ENCODE measurements at regions not wholly inside any gene's neighbourhood (a gene's known extent, or its start where the extent isn't known, plus 50 kb on each side); places are given as distances from the start of the nearest gene placed in this dataset.

- Histone ChIP-seq H3K4ac (ENCODE audit: low read depth, low read length) (no peak overlapping the region), H4K20me1 (ENCODE audit: control insufficient read depth, insufficient read depth, insufficient read length) (no peaks in the 10 kb centered on the region), H4K8ac (replicated peaks; ENCODE audit: insufficient read length, low read depth, low read length) (no peak overlapping the region), H3K14ac (ENCODE audit: insufficient read depth, low read length) (no peak overlapping the region), H3K79me2 (ENCODE audit: insufficient read depth, low read length) (no peaks in the 10 kb centered on the region), H3K56ac (ENCODE audit: insufficient read length, low read depth, low read length) (no peak overlapping the region), H3K27me3 (ENCODE audit: insufficient read depth, low read length) (no peaks in the 10 kb centered on the region), H3K18ac (ENCODE audit: insufficient read length, low read depth, low read length) (no peak overlapping the region), H4K91ac (ENCODE audit: insufficient read length, low read depth, low read length) (no peak overlapping the region), H3K23ac (ENCODE audit: insufficient read length, low read depth, low read length) (no peak overlapping the region), H2BK15ac (ENCODE audit: low read depth, low read length) (no peak overlapping the region), H3K9ac (ENCODE audit: extremely low read depth, insufficient read length, low read length) (no peak overlapping the region), H3K9me3 (ENCODE audit: control insufficient read depth, low read depth, low read length) (no peaks in the 10 kb centered on the region), H3K23me2 (ENCODE audit: insufficient read length, low read depth, low read length, poor library complexity, severe bottlenecking) (no peaks in the 10 kb centered on the region), H2BK20ac (ENCODE audit: low read depth, low read length, poor library complexity, severe bottlenecking) (no peak overlapping the region), H3K79me1 (ENCODE audit: insufficient read depth, low read depth, low read length, poor library complexity, severe bottlenecking) (no peaks in the 10 kb centered on the region), H3K4me2 (ENCODE audit: insufficient read depth, insufficient read length, low read length) (no peak overlapping the region), H2BK120ac (ENCODE audit: low read depth, low read length, poor library complexity, severe bottlenecking) (no peak overlapping the region), H2BK12ac (ENCODE audit: insufficient read length, low read depth, low read length) (no peak overlapping the region), H2AFZ (ENCODE audit: low read length) (no peak overlapping the region), H2AK5ac (ENCODE audit: insufficient read length, low read length) (no peak overlapping the region), H3T11ph (ENCODE audit: low read length) (no peak overlapping the region), H2BK5ac (ENCODE audit: insufficient read length, low read length) (no peak overlapping the region), H4K5ac (ENCODE audit: insufficient read length, low read depth, low read length) (no peak overlapping the region), H3K27ac (ENCODE audit: insufficient read length, low read depth, low read length) (no peak overlapping the region), H3K4me1 (ENCODE audit: insufficient read depth, low read length) (no peaks in the 10 kb centered on the region)
- H3K36me3 Mint-ChIP-seq (ENCODE audit: insufficient read depth in 1 of 3, low read depth in 3 of 3) = no peaks in the 10 kb centered on the region
- no peak overlapping the region for H3K27ac Mint-ChIP-seq
- DNase-seq = no peak
- no peaks in the 10 kb centered on the region for H3K27me3 Mint-ChIP-seq (ENCODE audit: low read depth)
- no peak overlapping the region for H3K4me3 Mint-ChIP-seq
- no CpG with 5 or more reads among the region's 2 CpGs for WGBS (ENCODE audit: extremely low coverage, insufficient read length, low lambda C conversion rate)
- TF ChIP-seq CTCF (conservative IDR thresholded peaks at IDR 0.05) = no peak
- H3K4me1 Mint-ChIP-seq = no peaks in the 10 kb centered on the region
- H3K9me3 Mint-ChIP-seq = no peaks in the 10 kb centered on the region; a peak in 1 of 5 replicates
These were observed 167.3 kb upstream of the CPNE8 start for GRCh38 chr12:39072658-39073057.

Measured in H9 (cell line).